Activated CD4-positive, alpha-beta memory T cell treated with anti-CD3 and anti-CD28 coated beads, Interleukin-2, amount 10 ng/mL, durations not matched to agents 7 days and 5 days (primary cell): ENCODE measurements at regions not wholly inside any gene's neighbourhood (a gene's known extent, or its start where the extent isn't known, plus 50 kb on each side); places are given as distances from the start of the nearest gene placed in this dataset.

ENCODE experiments used
- CTCF ChIA-PET: fragments of 350-600 bp; sonication (Branson Sonifier 250); formaldehyde crosslinking; loops from one replicate; lab custom pipeline; 2021; ENCODE audit warnings: antibody characterized with exemption, inconsistent platforms; lab: Charles Lee
- POLR2A ChIA-PET: fragments of 350-600 bp; sonication (Branson Sonifier 250); formaldehyde crosslinking; loops from one replicate; lab custom pipeline; 2021; ENCODE audit warnings: antibody characterized with exemption; lab: Charles Lee
- DNase-seq: peaks from one replicate; pipeline ENCODE4 v3.0.0-alpha.2; 2020
- H3K27ac Mint-ChIP-seq: one replicate; pipeline ENCODE4 v1.8.0; 2021; ENCODE audit warnings: mild to moderate bottlenecking, mixed read lengths
- H3K27me3 Mint-ChIP-seq: one replicate; pipeline ENCODE4 v1.8.0; 2021; ENCODE audit warnings: mixed read lengths
- H3K36me3 Mint-ChIP-seq: one replicate; pipeline ENCODE4 v1.8.0; 2021; ENCODE audit warnings: low read depth, mixed read lengths
- H3K4me1 Mint-ChIP-seq: one replicate; pipeline ENCODE4 v1.8.0; 2021; ENCODE audit warnings: mixed read lengths
- H3K4me3 Mint-ChIP-seq: one replicate; pipeline ENCODE4 v1.8.0; 2021; ENCODE audit warnings: mild to moderate bottlenecking, mixed read lengths
- H3K9me3 Mint-ChIP-seq: one replicate; pipeline ENCODE4 v1.8.0; 2021; ENCODE audit warnings: mixed read lengths

GRCh38 chr2:121910139-121910538, 154.7 kb downstream of the TSN start:
- no peak overlapping the region for H3K27ac Mint-ChIP-seq
- CTCF ChIA-PET = interaction anchor here (1.1 kb wide), 1 partner anchor 11 kb away, joined by 3 read pairs; no protein-coding TSS in a partner anchor
- POLR2A ChIA-PET = no interaction called here
- peaks cover 7% of the 10 kb centered on the region for H3K27me3 Mint-ChIP-seq
- H3K4me1 Mint-ChIP-seq = no peaks in the 10 kb centered on the region
- H3K36me3 Mint-ChIP-seq = no peaks in the 10 kb centered on the region
- no peaks in the 10 kb centered on the region for H3K9me3 Mint-ChIP-seq
- DNase-seq = no peak
- H3K4me3 Mint-ChIP-seq = no peak overlapping the region

GRCh38 chr2:121911036-121911435, 155.6 kb downstream of the TSN start:
- Mint-ChIP-seq H3K4me3 (no peak overlapping the region), H3K27ac (no peak overlapping the region), H3K9me3 (no peaks in the 10 kb centered on the region), H3K27me3 (peaks cover 7% of the 10 kb centered on the region), H3K4me1 (no peaks in the 10 kb centered on the region), H3K36me3 (no peaks in the 10 kb centered on the region)
- no peak for DNase-seq
- ChIA-PET POLR2A (no interaction called here), CTCF (no interaction called here)

- no peaks in the 10 kb centered on the region for H3K9me3 Mint-ChIP-seq
- H3K4me1 Mint-ChIP-seq = no peaks in the 10 kb centered on the region
- peaks cover 7% of the 10 kb centered on the region for H3K27me3 Mint-ChIP-seq
- H3K27ac Mint-ChIP-seq = no peak overlapping the region
- CTCF ChIA-PET = interaction anchor here (1.3 kb wide), 1 partner anchor 20 kb away, joined by 3 read pairs; no protein-coding TSS in a partner anchor
- H3K4me3 Mint-ChIP-seq = no peak overlapping the region
- no peaks in the 10 kb centered on the region for H3K36me3 Mint-ChIP-seq
- POLR2A ChIA-PET = no interaction called here
- DNase-seq = no peak
Observed at GRCh38 chr2:121917143-121917542, 161.7 kb downstream of the TSN start.

GRCh38 chr2:121918231-121918630, 162.8 kb downstream of the TSN start:
- Mint-ChIP-seq H3K4me1 (no peaks in the 10 kb centered on the region), H3K4me3 (no peak overlapping the region), H3K36me3 (no peaks in the 10 kb centered on the region), H3K27me3 (peaks cover 7% of the 10 kb centered on the region), H3K27ac (no peak overlapping the region), H3K9me3 (no peaks in the 10 kb centered on the region)
- ChIA-PET POLR2A (no interaction called here), CTCF (no interaction called here)
- no peak for DNase-seq

- ChIA-PET CTCF (no interaction called here), POLR2A (no interaction called here)
- no peak overlapping the region for H3K4me3 Mint-ChIP-seq
- peaks cover 7% of the 10 kb centered on the region for H3K27me3 Mint-ChIP-seq
- no peak for DNase-seq
- no peaks in the 10 kb centered on the region for H3K36me3 Mint-ChIP-seq
- H3K4me1 Mint-ChIP-seq = no peaks in the 10 kb centered on the region
- no peak overlapping the region for H3K27ac Mint-ChIP-seq
- no peaks in the 10 kb centered on the region for H3K9me3 Mint-ChIP-seq
Observed at GRCh38 chr2:121919803-121920202, 164.4 kb downstream of the TSN start.

- DNase-seq = no peak
- Mint-ChIP-seq H3K36me3 (no peaks in the 10 kb centered on the region), H3K27me3 (peaks cover 4% of the 10 kb centered on the region), H3K4me1 (no peaks in the 10 kb centered on the region), H3K9me3 (no peaks in the 10 kb centered on the region), H3K27ac (no peak overlapping the region), H3K4me3 (no peak overlapping the region)
- ChIA-PET CTCF (no interaction called here), POLR2A (no interaction called here)
Observed at GRCh38 chr2:121925466-121925865, 170.0 kb downstream of the TSN start.

- Mint-ChIP-seq H3K27me3 (peaks cover 16% of the 10 kb centered on the region), H3K4me3 (no peak overlapping the region), H3K4me1 (peaks cover 1% of the 10 kb centered on the region), H3K36me3 (no peaks in the 10 kb centered on the region), H3K27ac (no peak overlapping the region), H3K9me3 (no peaks in the 10 kb centered on the region)
- ChIA-PET POLR2A (no interaction called here), CTCF (no interaction called here)
- DNase-seq = no peak
Observed at GRCh38 chr2:121943285-121943684, 187.8 kb downstream of the TSN start.

GRCh38 chr2:121944072-121944831, 188.8 kb downstream of the TSN start:
- Mint-ChIP-seq H3K27ac (no peak overlapping the region), H3K36me3 (no peaks in the 10 kb centered on the region), H3K4me1 (peaks cover 1% of the 10 kb centered on the region), H3K27me3 (peaks cover 16% of the 10 kb centered on the region), H3K9me3 (no peaks in the 10 kb centered on the region), H3K4me3 (no peak overlapping the region)
- CTCF ChIA-PET = no interaction called here
- DNase-seq = no peak
- POLR2A ChIA-PET = no interaction called here

- no peak overlapping the region for H3K4me3 Mint-ChIP-seq
- POLR2A ChIA-PET = no interaction called here
- no peak for DNase-seq
- CTCF ChIA-PET = no interaction called here
- peaks cover 14% of the 10 kb centered on the region for H3K27me3 Mint-ChIP-seq
- no peaks in the 10 kb centered on the region for H3K9me3 Mint-ChIP-seq
- H3K27ac Mint-ChIP-seq = no peak overlapping the region
- H3K36me3 Mint-ChIP-seq = no peaks in the 10 kb centered on the region
- peaks cover 1% of the 10 kb centered on the region for H3K4me1 Mint-ChIP-seq
Observed at GRCh38 chr2:121947674-121948073, 192.2 kb downstream of the TSN start.

- Mint-ChIP-seq H3K36me3 (no peaks in the 10 kb centered on the region), H3K9me3 (no peaks in the 10 kb centered on the region), H3K4me1 (peaks cover 1% of the 10 kb centered on the region), H3K27ac (no peak overlapping the region), H3K4me3 (no peak overlapping the region), H3K27me3 (peaks cover 11% of the 10 kb centered on the region)
- CTCF ChIA-PET = no interaction called here
- DNase-seq = no peak
- POLR2A ChIA-PET = no interaction called here
Observed at GRCh38 chr2:121949271-121949670, 193.8 kb downstream of the TSN start.

GRCh38 chr2:121955426-121955825, 200.0 kb downstream of the TSN start:
- ChIA-PET POLR2A (no interaction called here), CTCF (no interaction called here)
- Mint-ChIP-seq H3K9me3 (no peaks in the 10 kb centered on the region), H3K36me3 (no peaks in the 10 kb centered on the region), H3K27ac (no peak overlapping the region), H3K27me3 (peaks cover 9% of the 10 kb centered on the region), H3K4me3 (no peak overlapping the region), H3K4me1 (no peaks in the 10 kb centered on the region)
- DNase-seq = no peak

- ChIA-PET CTCF (no interaction called here), POLR2A (no interaction called here)
- no peak for DNase-seq
- no peaks in the 10 kb centered on the region for H3K36me3 Mint-ChIP-seq
- H3K27me3 Mint-ChIP-seq = peaks cover 9% of the 10 kb centered on the region
- no peaks in the 10 kb centered on the region for H3K4me1 Mint-ChIP-seq
- H3K27ac Mint-ChIP-seq = no peak overlapping the region
- no peaks in the 10 kb centered on the region for H3K9me3 Mint-ChIP-seq
- H3K4me3 Mint-ChIP-seq = no peak overlapping the region
Observed at GRCh38 chr2:121955872-121956271, 200.4 kb downstream of the TSN start.

GRCh38 chr2:121960251-121960650, 204.8 kb downstream of the TSN start:
- CTCF ChIA-PET = interaction anchor here (2.1 kb wide), 1 partner anchor 15 kb away, joined by 4 read pairs; no protein-coding TSS in a partner anchor

GRCh38 chr2:121961761-121962160, 206.3 kb downstream of the TSN start:
- Mint-ChIP-seq H3K27ac (no peak overlapping the region), H3K4me3 (no peak overlapping the region), H3K9me3 (no peaks in the 10 kb centered on the region), H3K27me3 (peaks cover 4% of the 10 kb centered on the region), H3K4me1 (no peaks in the 10 kb centered on the region), H3K36me3 (no peaks in the 10 kb centered on the region)
- POLR2A ChIA-PET = no interaction called here
- DNase-seq = no peak
- CTCF ChIA-PET = interaction anchor here (1.7 kb wide), 1 partner anchor 13 kb away, joined by 4 read pairs; no protein-coding TSS in a partner anchor

More at GRCh38 chr2:121960251-121960650, 204.8 kb downstream of the TSN start:
- Mint-ChIP-seq H3K4me3 (no peak overlapping the region), H3K4me1 (no peaks in the 10 kb centered on the region), H3K27me3 (peaks cover 4% of the 10 kb centered on the region), H3K36me3 (no peaks in the 10 kb centered on the region), H3K27ac (no peak overlapping the region), H3K9me3 (no peaks in the 10 kb centered on the region)
- no peak for DNase-seq
- POLR2A ChIA-PET = no interaction called here
